Esophagus mucosa (tissue), 1 donor: ENCODE measurements at regions not wholly inside any gene's neighbourhood (a gene's known extent, or its start where the extent isn't known, plus 50 kb on each side); places are given as distances from the start of the nearest gene placed in this dataset.

ENCODE experiments used
- ATAC-seq: fragments of 200-7000 bp; cut with Tn5 transposase; one replicate; pipeline ENCODE4 v1.9.1; 2020
- donor health status: DM: yes; HTN: yes; CAD: no.

DNA sequence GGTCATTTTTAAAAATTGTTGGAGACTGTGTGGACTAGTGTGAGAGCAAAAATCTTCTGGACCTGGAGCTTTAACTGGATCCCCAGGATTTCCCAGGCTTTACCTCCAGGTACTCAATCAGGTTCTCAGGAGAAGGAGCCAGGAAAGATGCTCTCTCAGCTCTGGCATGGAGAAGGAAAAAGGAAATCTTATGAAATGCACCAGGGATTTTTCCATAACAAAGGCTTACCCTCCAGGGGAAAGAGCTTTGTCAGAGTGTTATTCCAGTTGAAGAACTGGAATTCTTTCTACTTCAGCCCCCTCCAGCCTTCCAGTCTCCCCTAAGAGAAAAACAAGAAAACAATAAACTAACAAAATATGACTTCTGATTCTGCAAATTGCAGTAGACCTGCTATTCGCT, 436.7 kb upstream of the ANKRD30A start:
- ATAC-seq, result no peak

DNA sequence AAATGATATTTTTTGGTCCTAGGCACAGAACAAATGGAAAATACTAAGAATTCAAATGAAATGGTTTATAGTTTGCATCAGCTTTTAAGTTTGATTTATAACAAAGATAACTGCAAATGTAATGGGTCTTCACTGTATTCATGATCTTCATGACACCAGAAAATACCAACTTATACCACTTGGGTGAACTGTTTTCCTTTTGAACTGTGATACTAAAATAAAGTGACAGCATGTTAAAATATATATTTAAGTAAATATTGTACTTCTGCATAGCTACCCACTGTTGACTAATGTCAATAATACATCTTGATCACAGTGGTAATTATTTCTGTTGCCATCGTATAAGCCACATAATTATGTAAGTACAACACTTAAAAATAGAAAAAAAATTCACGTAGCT, 442.0 kb upstream of the ANKRD30A start:
- ATAC-seq, result no peak

DNA sequence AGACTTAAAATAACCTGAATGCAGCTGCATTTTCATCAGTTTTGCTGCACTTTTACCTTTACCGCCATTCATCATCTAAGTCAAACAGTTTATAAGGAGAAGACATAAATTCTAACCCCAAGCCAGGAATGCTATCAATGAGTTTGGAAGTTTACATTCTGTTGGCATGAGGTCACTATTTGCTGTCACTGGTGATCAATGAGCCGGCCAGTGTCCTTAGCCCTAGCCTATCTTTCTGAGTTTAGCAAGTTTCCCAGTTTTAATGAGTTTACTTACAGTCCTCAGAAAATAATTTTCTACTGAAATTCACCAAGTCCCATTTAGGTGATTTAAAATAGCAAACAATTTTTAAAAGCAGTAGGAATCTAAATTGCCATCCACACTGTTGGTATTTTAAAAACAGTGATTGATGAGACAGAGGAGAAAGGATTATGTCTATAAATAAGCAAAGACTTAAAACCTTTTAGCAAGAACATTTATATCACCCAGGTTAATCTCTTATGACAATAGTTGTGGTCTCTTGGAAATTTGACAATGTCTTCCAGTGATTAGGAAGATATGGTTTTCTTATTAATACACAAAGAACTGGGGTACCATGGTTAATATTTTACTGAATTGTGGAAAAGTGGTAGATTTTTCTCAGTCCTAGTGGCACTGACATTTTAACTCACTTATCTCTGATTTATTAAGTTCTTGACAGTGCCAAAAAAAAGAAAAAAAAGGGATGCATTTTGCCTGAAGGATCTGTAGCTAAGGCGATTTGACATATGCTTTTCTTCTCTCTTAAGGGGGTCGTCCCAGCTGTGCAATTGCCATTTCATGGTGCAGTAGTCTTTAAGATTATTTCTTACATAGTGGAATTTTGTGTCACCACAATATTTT, 443.4 kb upstream of the ANKRD30A start:
- no peak for ATAC-seq

DNA sequence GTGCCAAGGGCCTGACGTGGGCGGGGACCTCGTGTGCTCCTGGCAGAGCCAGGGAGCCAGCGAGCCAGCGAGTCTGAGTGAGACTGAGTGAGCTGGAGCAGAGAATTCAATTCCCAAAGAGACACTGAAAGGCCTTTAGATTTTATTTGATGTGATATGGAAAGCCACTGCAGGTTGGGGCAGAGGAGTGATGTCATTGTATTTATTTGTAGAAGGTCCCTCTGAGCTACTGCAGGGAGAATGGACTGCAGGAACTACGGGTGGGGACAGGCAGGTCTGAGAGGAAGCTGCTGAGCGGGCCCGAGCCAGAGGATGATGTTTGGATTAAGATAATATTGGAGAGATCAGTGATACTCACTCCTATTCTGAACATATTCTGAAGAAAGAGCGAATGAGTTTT, 445.8 kb upstream of the ANKRD30A start:
- ATAC-seq, result no peak

DNA sequence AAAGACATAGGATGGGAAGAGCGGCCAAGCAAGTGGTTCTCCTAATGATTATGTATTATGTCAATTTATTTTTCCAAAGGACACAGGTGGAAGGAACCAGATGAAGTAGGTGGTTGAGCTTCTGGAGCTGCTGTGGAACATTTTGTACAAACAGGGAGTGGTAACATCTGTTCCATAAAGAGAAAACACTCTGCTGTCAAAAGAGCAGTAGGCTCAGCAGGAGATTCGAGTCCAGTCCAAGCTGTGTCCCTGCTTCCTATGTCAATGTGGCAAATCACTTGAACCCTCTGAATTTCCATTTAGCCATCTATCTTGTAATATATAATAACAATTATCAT, 448.0 kb upstream of the ANKRD30A start:
- ATAC-seq, result no peak

DNA sequence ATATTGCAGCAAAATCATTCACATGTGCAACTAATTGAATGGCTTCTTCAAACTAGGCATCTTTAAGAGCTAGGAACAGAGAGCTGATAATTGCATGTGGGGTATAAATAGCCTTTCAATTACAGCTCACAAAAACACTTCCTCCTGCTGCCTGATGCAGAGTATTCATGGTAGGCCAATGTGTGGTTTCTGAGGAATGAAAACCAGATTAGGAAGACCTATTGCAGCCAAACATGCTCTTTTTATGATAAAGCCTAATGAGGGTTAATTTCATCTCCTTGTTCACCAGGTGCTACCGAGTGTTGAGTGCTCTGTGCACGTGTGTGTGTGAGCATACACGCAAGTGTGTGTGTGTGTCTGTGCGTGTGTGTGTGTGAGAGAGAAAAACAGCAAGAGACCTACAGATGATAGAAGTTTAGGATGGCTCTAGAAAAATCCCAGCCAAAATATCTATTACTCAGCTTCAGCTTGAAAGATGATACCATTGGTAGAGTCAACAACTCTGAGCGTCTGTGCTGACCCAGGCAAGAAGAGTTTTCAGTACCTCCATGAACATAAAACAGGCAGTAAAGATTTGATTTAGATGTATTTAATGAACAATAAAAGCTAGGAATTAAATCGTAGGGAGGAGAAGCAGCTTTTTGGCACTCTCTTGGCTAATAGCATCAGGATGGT, 448.5 kb upstream of the ANKRD30A start:
- no peak for ATAC-seq

DNA sequence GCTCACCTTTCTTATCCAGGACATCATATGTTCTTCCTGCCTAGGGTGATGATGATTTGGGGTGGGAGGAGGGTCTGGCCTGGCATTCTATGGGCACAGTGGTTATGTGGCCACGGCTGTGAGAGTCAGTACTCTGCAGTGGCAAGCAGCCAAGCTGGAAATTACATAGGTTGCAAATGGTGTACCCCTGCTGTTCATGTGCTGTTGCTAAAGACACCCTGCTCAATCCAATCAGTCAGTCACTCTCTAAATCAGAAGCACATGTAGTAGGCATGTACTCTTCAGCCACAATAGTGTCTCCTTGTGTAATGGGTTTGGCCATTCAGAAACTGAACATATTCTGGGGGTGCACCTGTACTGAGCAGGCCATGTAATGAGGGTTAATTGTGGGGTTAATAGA, 449.1 kb upstream of the ANKRD30A start:
- no peak for ATAC-seq

DNA sequence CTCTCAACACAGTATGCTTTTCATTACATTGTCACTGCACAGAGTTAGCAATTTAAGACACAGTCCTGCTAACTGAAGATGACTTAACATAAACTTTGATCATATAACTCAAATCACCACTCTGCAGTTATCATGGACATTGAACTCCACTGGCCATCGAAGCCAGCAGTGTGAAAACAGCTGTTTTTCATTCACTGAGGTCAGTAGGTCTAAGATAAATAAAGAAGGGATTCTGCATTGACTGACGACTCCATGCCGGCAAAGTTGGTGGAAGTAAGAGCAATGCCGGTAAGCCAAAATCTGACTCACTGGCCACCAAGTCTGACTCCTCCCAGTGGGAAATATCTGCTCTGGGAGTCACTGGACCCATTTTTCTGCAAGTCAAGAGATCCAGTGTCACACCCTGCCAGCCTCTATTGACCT, 449.9 kb upstream of the ANKRD30A start:
- ATAC-seq, result no peak

DNA sequence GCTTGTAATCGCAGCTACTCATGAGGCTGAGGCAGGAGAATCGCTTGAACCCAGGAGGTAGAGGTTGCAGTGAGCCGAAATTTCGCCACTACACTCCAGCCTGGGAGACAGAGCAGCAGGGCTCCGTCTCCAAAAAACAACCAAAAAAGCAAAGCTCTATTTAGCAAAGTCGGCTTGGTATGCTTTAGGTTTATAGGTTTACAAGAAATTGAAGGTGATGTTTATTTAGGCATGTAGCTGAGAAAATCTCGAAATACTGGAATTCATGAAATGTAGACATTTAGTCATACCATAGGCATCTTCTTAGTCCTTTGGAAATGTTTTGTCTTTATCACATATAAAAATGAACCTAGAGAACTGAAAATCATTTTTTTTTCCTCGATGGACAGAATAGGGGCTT, 453.8 kb upstream of the ANKRD30A start:
- ATAC-seq, result no peak

DNA sequence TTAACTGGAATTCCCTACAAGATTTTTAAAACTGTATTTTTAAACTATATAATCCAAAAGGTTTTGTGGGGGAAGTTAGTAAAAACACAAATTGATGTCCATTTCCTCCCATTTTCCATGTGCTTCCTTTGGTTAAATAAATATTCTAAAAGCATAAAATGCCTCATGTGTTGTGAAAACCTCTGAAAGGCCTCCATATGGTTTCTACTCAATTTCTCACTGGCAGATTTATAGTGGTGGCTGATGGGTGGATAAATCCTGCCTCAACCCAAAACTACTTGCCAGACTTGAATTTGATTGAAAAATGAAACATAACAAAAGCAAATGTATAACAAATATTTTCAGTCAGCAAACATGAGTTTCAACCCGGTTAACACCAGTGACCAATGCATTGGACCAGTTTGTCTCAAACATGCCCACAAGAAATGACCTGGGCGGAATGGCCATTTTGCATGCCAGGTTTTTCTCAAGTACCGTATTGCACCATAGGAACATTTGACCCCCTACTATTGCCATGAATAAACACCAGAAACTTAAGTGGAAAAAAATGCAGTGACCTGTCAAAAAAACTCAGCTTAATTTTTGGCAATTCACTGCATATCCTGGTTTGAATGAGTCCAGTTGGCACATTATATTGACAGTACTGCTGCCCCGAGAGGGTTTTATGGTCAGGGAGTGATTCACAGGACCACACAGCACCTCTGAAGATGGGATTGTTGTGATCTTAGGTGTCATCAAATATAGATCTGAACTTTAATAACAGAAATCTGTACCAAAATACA, 454.6 kb upstream of the ANKRD30A start:
- ATAC-seq, result no peak

DNA sequence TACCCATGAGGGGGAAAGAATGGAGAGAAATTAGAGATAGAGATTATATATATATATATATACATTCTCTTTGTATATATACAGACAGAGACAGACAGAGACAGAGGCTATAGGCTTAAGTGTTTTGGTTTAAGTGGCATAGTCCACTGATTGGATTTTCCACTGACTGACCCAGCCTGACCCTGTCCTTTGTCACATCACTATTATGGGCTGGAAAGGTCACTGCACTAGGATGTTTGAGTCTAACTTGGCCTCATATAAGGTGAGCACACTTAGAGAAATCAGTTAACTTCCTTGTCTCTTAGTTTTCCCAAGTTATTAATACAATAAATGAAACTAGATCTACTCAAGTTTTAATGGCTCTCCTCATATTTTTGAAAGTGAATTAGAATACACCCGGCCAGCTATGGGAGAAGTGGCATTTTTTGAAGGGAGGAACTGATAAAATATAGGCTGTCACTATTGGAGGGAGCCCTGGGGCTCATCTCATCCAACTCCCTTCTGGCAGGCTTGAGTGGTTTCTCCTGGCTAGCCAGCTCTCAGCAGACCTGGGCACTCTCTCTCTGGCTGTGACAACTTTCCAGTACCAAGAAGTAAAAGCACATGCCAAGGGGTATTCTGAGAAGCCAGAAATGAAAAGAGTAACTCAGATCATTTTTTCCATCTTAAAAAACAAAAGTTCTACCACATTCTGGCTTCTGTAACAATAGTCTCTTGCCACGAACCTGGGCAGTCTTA, 455.6 kb upstream of the ANKRD30A start:
- ATAC-seq, result no peak

DNA sequence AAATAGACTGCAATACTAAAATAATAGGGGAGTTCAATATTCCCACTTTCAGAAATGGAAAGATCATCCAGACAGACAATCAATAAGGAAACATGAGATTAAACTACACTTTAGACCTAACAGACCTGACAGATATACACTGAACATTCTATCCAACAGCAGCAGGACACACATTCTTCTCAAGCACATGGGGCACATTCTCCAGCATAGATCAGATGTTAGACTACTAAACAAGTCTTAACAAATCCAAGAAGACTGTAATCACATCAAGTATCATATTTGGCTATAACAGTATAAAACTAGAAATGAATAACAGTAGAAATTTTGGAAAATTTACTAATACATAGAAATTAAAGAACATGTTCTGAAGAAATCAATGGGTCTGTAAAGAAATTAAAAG, 458.9 kb upstream of the ANKRD30A start:
- no peak for ATAC-seq

DNA sequence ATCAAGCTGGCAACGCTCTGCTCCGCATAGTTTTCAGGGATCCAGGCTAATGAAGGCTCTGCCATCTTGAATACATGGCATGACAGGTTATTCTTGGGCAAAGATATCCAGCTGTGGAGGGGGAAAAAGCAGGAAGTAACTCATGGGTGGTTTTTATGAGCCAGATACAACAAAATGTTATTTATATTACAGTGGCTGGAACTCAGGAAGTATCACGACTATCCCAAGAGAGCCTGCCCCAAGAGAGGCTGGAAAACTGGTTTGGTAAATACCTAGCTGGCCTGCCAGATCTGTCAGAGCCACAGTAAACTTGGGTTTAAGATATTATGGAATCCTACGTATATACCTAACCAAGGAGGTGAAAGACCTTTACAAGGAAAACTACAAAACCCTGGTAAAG, 462.8 kb upstream of the ANKRD30A start:
- ATAC-seq, result no peak

DNA sequence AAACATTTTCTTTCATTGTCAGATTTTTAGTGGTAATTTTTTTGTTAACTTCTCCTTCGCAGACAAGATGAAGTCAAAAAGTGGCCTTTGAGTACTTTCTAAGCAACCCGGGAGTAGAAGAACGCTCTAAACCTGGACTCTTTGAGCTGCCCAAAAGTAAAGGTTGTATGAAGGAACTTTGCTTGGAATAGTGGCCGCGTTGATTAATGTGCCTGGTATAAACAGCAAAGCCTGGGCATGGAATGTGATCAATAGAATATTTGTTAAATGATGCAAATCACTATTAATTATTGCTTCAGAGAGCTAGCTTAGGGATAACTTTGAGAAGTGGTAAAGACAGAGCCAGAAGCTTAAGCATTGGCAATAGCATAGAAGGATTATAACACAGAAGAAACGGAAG, 475.1 kb upstream of the ANKRD30A start:
- no peak for ATAC-seq

DNA sequence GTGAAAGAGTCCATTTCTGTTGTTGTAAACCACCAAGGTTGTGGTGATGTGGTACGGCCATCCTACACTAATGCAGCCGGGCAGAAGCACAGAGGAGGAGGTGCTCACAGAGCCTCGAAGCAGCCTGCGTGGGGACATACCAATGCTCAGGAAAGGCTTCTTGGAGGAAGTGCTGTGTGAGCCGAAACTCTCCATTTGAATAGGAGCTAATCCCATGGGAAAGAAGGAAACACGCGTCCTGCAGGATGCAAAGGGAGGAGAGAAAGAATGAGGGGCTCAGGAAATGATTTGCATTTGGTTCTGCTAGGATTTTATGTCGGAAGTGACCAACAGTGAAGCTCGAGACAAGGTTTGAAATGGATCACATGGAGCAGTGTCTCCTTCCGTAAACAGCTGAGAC, 477.9 kb upstream of the ANKRD30A start:
- no peak for ATAC-seq

DNA sequence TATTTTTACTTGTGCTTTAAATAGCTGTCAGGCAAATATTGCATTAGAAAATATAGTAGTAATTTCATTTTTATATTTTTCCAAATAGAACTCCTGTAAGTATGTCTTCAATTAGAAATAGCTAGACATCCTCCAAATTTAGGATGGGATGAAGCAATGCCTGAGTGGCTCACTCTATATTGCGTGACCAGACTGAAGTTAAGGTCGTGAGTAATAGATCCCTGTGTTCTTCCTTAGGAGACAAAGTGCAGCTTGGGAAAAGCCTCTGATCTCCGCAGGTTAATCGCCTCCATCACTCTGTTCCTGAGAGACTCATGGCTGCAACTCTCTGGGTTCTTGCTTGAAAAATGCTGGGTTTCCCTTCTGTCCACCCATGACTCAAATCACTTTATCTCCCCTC, 484.8 kb upstream of the ANKRD30A start:
- no peak for ATAC-seq

DNA sequence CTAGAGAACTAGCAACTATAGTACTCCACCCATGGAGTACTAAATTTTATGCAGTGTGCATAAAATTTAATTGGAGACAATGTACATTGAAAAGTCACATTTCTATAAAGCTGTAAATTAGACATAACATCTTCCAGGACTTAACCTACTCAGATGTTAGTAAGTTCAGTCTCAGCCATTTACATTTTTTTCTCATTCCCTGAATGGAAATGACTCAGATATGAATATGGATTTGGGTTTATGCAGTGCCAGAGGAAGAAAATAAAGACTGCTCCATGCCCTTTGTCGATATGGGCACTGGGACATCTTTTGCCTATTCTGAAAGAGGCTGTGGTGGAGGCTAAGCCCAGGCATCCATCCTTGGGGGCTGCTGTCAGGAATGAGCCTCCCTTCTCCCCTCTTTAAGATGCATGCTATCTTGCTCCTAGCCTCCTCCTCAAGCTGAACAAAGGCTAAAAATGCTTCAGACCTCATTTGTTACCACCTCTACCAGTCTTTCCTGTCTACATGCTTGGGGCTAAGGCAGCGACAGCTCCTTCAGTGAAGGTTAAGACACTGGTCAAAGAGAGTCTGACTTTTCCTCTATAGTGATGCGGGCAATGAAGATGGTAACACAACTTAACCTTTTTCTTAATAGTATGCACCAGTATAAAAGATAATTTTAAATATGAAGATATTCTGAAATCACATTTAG, 486.8 kb upstream of the ANKRD30A start:
- ATAC-seq, result no peak

DNA sequence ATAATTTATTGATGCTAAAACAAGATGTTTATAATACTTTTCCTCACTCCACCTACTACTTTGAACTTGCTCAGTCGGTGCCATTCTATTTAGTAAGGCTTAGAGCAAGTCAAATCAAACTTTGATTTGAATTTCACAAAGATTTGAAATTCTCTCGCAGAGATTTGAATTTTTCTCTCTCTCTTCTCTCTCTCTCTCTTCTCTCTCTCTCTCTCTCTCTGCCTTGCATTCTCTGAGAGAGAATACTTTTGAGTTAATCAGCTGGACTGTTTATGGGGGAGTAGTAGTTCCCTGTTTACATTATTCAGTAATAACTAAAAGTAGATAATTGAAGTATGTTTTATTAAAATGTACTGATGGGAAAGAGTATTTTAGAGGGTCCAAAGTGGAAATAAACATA, 488.5 kb upstream of the ANKRD30A start:
- ATAC-seq, result no peak

DNA sequence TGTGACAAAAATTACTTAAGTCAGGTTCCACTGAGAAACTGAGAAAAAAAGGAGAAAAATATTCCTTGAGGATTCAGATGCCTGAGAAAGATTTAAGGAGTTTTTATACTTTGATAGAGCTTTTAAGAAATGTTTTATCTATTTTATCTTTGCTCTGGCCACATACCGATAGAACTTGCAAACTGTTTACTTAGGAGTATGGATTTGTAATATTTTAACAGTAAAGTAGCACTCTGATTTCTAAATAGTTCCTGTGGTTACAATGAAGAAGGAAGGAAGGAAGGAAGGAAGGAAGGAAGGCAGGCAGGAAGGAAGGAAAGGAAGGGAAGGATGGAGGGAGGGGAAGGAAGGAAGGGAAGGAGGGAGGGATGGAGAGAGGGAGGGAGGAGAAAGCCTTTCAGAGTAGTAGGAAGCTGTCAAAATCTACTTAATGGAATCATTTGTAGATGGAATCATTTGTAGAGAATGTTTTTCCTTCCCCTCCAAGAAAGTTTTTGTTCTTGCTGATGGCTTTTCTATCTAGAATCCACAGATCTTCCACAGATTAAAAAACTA, 489.0 kb upstream of the ANKRD30A start:
- ATAC-seq, result no peak

DNA sequence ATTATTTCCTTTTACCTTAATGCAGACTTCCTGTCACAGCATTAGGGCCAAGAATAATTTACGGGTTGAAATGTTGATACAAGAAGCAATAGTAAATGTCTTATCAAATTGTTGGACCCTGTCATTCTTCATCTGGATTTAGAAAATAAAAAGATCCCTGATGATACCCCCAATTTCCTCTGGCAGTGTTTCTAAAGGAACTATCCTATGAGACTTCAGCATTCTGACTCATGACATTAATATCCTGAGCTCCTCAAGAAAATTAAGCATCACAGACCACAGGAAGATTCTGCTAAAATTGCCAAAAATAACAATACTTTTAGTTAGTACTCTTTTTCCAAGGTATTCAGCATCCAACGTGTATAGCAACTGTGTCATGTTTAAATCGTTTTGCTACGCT, 490.5 kb upstream of the ANKRD30A start:
- ATAC-seq, result no peak

DNA sequence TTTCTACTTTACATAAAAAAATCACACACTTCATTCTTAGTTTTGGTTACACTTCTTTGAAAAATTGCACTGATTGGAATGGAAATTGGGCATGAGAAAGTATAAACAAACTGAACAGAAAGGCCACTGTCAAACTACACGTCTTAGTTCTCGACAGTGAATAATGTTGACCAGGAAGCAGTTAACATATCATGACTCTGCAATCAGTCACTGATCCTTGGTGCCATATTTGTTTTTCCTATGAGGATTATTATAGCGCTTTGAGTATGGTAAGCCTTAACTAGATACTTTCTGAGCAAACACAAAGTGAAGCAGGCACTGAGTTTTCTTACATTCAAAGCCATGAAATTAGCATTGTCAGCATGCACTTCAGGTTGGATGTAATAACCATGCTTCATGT, 495.1 kb upstream of the ANKRD30A start:
- ATAC-seq, result no peak

DNA sequence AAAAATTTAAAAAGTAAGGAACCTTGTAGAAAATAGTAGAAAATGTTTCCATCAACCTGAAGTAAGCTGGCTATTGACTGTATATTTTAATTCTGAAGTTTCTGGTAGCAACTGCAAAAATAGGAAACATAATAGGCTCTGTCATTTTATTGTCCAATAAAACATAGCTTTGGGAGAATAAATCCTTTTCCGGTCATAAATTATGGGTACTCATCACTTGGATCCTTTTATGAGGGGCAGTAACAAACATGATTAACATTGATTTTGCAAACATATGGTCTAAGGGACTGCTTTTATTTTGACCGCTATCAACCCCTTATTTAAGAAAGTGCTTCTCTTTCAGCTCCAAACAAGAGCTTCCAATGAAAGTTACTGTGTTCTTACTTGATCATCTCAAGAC, 495.9 kb upstream of the ANKRD30A start:
- no peak for ATAC-seq
